H9 (cell line): ENCODE measurements at regions not wholly inside any gene's neighbourhood (a gene's known extent, or its start where the extent isn't known, plus 50 kb on each side); places are given as distances from the start of the nearest gene placed in this dataset.

Source experiments
- DNase-seq: peaks from one replicate; pipeline ENCODE4 v3.0.0-alpha.2; 2017
- H2AFZ ChIP-seq: one replicate; pipeline ENCODE4 v1.6.1; 2013; ENCODE audit warnings: mild to moderate bottlenecking, low read length, control low read depth, moderate library complexity
- H2AK5ac ChIP-seq: 2 replicates; pipeline ENCODE4 v1.6.1; 2013; ENCODE audit warnings: low read length, control low read depth, mixed read lengths; ENCODE audit not compliant: insufficient read length
- H2BK120ac ChIP-seq: one replicate; pipeline ENCODE4 v1.6.1; 2013; ENCODE audit warnings: low read depth, mild to moderate bottlenecking, low read length, control low read depth, inconsistent platforms; ENCODE audit not compliant: poor library complexity, severe bottlenecking
- H2BK12ac ChIP-seq: 2 replicates; pipeline ENCODE4 v1.6.1; 2013; ENCODE audit warnings: low read length, control low read depth, mixed read lengths, low read depth; ENCODE audit not compliant: insufficient read length
- H2BK15ac ChIP-seq: 2 replicates; pipeline ENCODE4 v1.6.1; 2013; ENCODE audit warnings: low read depth, low read length, control low read depth
- H2BK20ac ChIP-seq: one replicate; pipeline ENCODE4 v1.6.1; 2013; ENCODE audit warnings: low read depth, mild to moderate bottlenecking, low read length, control low read depth, inconsistent platforms; ENCODE audit not compliant: poor library complexity, severe bottlenecking
- H2BK5ac ChIP-seq: 2 replicates; pipeline ENCODE4 v1.6.1; 2013; ENCODE audit warnings: low read length, control low read depth, mixed read lengths; ENCODE audit not compliant: insufficient read length
- H3K14ac ChIP-seq: 2 replicates; pipeline ENCODE4 v1.6.1; 2013; ENCODE audit warnings: low read length, control low read depth; ENCODE audit not compliant: insufficient read depth
- H3K18ac ChIP-seq: 2 replicates; pipeline ENCODE4 v1.6.1; 2013; ENCODE audit warnings: low read depth, mild to moderate bottlenecking, mixed read lengths, low read length, control low read depth; ENCODE audit not compliant: insufficient read length
- H3K23ac ChIP-seq: 2 replicates; pipeline ENCODE4 v1.6.1; 2013; ENCODE audit warnings: low read length, control low read depth, mixed read lengths, low read depth; ENCODE audit not compliant: insufficient read length
- H3K23me2 ChIP-seq: 2 replicates; pipeline ENCODE4 v1.6.1; 2013; ENCODE audit warnings: low read depth, mild to moderate bottlenecking, mixed read lengths, low read length, control low read depth; ENCODE audit not compliant: insufficient read length, poor library complexity, severe bottlenecking
- H3K27ac ChIP-seq: 2 replicates; pipeline ENCODE4 v1.5.1; 2013; ENCODE audit warnings: low read length, control low read depth, mixed read lengths, low read depth; ENCODE audit not compliant: insufficient read length
- H3K27me3 ChIP-seq: 2 replicates; pipeline ENCODE4 v1.6.1; 2013; ENCODE audit warnings: low read length, control low read depth, inconsistent platforms; ENCODE audit not compliant: insufficient read depth
- H3K4ac ChIP-seq: 2 replicates; pipeline ENCODE4 v1.6.1; 2013; ENCODE audit warnings: low read depth, mild to moderate bottlenecking, control low read depth, inconsistent platforms, low read length, moderate library complexity
- H3K4me1 ChIP-seq: 2 replicates; pipeline ENCODE4 v1.6.1; 2013; ENCODE audit warnings: low read length, control low read depth, inconsistent platforms; ENCODE audit not compliant: insufficient read depth
- H3K4me2 ChIP-seq: 2 replicates; pipeline ENCODE4 v1.6.1; 2013; ENCODE audit warnings: low read length, control low read depth, mixed read lengths; ENCODE audit not compliant: insufficient read length, insufficient read depth
- H3K56ac ChIP-seq: 2 replicates; pipeline ENCODE4 v1.6.1; 2013; ENCODE audit warnings: low read depth, mild to moderate bottlenecking, mixed read lengths, low read length, control low read depth; ENCODE audit not compliant: insufficient read length
- H3K79me1 ChIP-seq: 2 replicates; pipeline ENCODE4 v1.6.1; 2013; ENCODE audit warnings: low read depth, mild to moderate bottlenecking, moderate library complexity, low read length, control low read depth, inconsistent platforms; ENCODE audit not compliant: insufficient read depth, poor library complexity, severe bottlenecking
- H3K79me2 ChIP-seq: 2 replicates; pipeline ENCODE4 v1.6.1; 2013; ENCODE audit warnings: low read length, control low read depth, inconsistent platforms; ENCODE audit not compliant: insufficient read depth
- H3K9ac ChIP-seq: 2 replicates; pipeline ENCODE4 v1.6.1; 2013; ENCODE audit warnings: low read length, control low read depth, mixed read lengths; ENCODE audit not compliant: insufficient read length; ENCODE audit errors: extremely low read depth
- H3K9me3 ChIP-seq: one replicate; pipeline ENCODE4 v1.6.1; 2013; ENCODE audit warnings: low read depth, low read length, inconsistent platforms; ENCODE audit not compliant: control insufficient read depth
- H3T11ph ChIP-seq: one replicate; pipeline ENCODE4 v1.6.1; 2013; ENCODE audit warnings: mild to moderate bottlenecking, low read length, control low read depth, inconsistent platforms
- H4K20me1 ChIP-seq: one replicate; pipeline ENCODE4 v1.6.1; 2013; ENCODE audit not compliant: control insufficient read depth, insufficient read length, insufficient read depth
- H4K5ac ChIP-seq: 2 replicates; pipeline ENCODE4 v1.6.1; 2013; ENCODE audit warnings: low read depth, mild to moderate bottlenecking, mixed read lengths, low read length, control low read depth; ENCODE audit not compliant: insufficient read length
- H4K8ac ChIP-seq: replicated peaks from 2 replicates; pipeline ENCODE4 v1.6.1; 2013; ENCODE audit warnings: low read length, control low read depth, mixed read lengths, low read depth; ENCODE audit not compliant: insufficient read length
- H4K91ac ChIP-seq: 2 replicates; pipeline ENCODE4 v1.6.1; 2013; ENCODE audit warnings: low read depth, mild to moderate bottlenecking, moderate library complexity, mixed read lengths, low read length, control low read depth; ENCODE audit not compliant: insufficient read length
- H3K27ac Mint-ChIP-seq, 3 experiments: 2 replicates in 2 of 3; 3 replicates in 1 of 3; pipeline ENCODE4 v1.8.0; 2020 to 2021; ENCODE audit warnings: mixed read lengths in 3 of 3, mild to moderate bottlenecking in 1 of 3, moderate library complexity in 1 of 3
- H3K27me3 Mint-ChIP-seq: 2 replicates; pipeline ENCODE4 v1.8.0; 2021; ENCODE audit warnings: low read depth, mild to moderate bottlenecking, moderate library complexity, mixed read lengths
- H3K36me3 Mint-ChIP-seq, 3 experiments: 2 replicates in 2 of 3; 3 replicates in 1 of 3; pipeline ENCODE4 v1.8.0; 2020 to 2021; ENCODE audit warnings: low read depth in 3 of 3, mixed read lengths in 3 of 3; ENCODE audit not compliant: insufficient read depth in 1 of 3
- H3K4me1 Mint-ChIP-seq, 2 experiments: 2 replicates each; pipeline ENCODE4 v1.8.0; 2020; ENCODE audit warnings: mixed read lengths in 2 of 2
- H3K4me3 Mint-ChIP-seq, 2 experiments: 2 replicates in 1 of 2; 3 replicates in 1 of 2; pipeline ENCODE4 v1.8.0; 2020 to 2021; ENCODE audit warnings: mild to moderate bottlenecking in 2 of 2, mixed read lengths in 2 of 2, moderate library complexity in 1 of 2
- H3K9me3 Mint-ChIP-seq, 2 experiments: 2 replicates in 1 of 2; 3 replicates in 1 of 2; pipeline ENCODE4 v1.8.0; 2020; ENCODE audit warnings: mild to moderate bottlenecking in 2 of 2, mixed read lengths in 2 of 2, moderate library complexity in 1 of 2
- WGBS: extraction: QIAGEN DNeasy Blood & Tissue Kit; methylation state at CpG from one replicate; pipeline ENCODE4 v1.1.7; 2013; ENCODE audit warnings: missing lambda C conversion rate, low lambda C conversion rate, mixed read lengths; ENCODE audit not compliant: insufficient read length; ENCODE audit errors: extremely low coverage; 5-methylcytosine and 5-hydroxymethylcytosine counted together
- TF ChIP-seq, protein P1 (sequence below): fragments of 200-600 bp; sonication (generic); conservative IDR thresholded peaks from 3 replicates; pipeline ENCODE4 v1.8.0; 2021; ENCODE audit warnings: antibody characterized with exemption, mild to moderate bottlenecking

GRCh38 chr18:6591491-6591890 is 138.0 kb upstream of the ARHGAP28 start:
- Histone ChIP-seq H3K79me2 (no peaks in the 10 kb centered on the region), H3K14ac (no peak overlapping the region), H4K8ac (no peak overlapping the region), H3K27me3 (no peaks in the 10 kb centered on the region), H3K9me3 (no peaks in the 10 kb centered on the region), H3K27ac (no peak overlapping the region), H2BK5ac (no peak overlapping the region), H3K79me1 (no peaks in the 10 kb centered on the region), H3K23ac (no peak overlapping the region), H3K4me1 (no peaks in the 10 kb centered on the region), H3K23me2 (no peaks in the 10 kb centered on the region), H2BK12ac (no peak overlapping the region), H4K5ac (no peak overlapping the region), H3K9ac (no peak overlapping the region), H2BK15ac (no peak overlapping the region), H3K4ac (no peak overlapping the region), H2AK5ac (no peak overlapping the region), H3T11ph (no peak overlapping the region), H3K56ac (no peak overlapping the region), H3K18ac (no peak overlapping the region), H4K20me1 (no peaks in the 10 kb centered on the region), H2AFZ (no peak overlapping the region), H4K91ac (no peak overlapping the region), H2BK20ac (no peak overlapping the region), H2BK120ac (no peak overlapping the region), H3K4me2 (no peak overlapping the region)
- no peak for DNase-seq
- peaks cover 0 to 3% of the 10 kb centered on the region in 2 experiments; a peak in 2 of 4 replicates for H3K4me1 Mint-ChIP-seq
- H3K27ac Mint-ChIP-seq = no peak overlapping the region
- no peaks in the 10 kb centered on the region; a peak in 1 of 5 replicates for H3K9me3 Mint-ChIP-seq
- 100% methylated on average over 2 of the region's 4 CpGs for WGBS
- no peak overlapping the region for H3K4me3 Mint-ChIP-seq
- no peaks in the 10 kb centered on the region; a peak in 2 of 7 replicates for H3K36me3 Mint-ChIP-seq
- TF ChIP-seq, protein P1, sequence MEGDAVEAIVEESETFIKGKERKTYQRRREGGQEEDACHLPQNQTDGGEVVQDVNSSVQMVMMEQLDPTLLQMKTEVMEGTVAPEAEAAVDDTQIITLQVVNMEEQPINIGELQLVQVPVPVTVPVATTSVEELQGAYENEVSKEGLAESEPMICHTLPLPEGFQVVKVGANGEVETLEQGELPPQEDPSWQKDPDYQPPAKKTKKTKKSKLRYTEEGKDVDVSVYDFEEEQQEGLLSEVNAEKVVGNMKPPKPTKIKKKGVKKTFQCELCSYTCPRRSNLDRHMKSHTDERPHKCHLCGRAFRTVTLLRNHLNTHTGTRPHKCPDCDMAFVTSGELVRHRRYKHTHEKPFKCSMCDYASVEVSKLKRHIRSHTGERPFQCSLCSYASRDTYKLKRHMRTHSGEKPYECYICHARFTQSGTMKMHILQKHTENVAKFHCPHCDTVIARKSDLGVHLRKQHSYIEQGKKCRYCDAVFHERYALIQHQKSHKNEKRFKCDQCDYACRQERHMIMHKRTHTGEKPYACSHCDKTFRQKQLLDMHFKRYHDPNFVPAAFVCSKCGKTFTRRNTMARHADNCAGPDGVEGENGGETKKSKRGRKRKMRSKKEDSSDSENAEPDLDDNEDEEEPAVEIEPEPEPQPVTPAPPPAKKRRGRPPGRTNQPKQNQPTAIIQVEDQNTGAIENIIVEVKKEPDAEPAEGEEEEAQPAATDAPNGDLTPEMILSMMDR = no peak
- H3K27me3 Mint-ChIP-seq = no peaks in the 10 kb centered on the region; the same call in 1 of the 2 replicates
